HG03139 (cell line): ENCODE measurements at regions not wholly inside any gene's neighbourhood (a gene's known extent, or its start where the extent isn't known, plus 50 kb on each side); places are given as distances from the start of the nearest gene placed in this dataset.
"Not testable (repeated sequence)": the region's sequence is repeated elsewhere in the genome, so short reads cannot be mapped to it uniquely, and the experiment has no call there.

Experiments used
- ATAC-seq: cut with Tn5 transposase; IDR thresholded peaks from one replicate; pipeline ENCODE4 v1.9.1; 2021; ENCODE audit not compliant: unreplicated experiment

DNA sequence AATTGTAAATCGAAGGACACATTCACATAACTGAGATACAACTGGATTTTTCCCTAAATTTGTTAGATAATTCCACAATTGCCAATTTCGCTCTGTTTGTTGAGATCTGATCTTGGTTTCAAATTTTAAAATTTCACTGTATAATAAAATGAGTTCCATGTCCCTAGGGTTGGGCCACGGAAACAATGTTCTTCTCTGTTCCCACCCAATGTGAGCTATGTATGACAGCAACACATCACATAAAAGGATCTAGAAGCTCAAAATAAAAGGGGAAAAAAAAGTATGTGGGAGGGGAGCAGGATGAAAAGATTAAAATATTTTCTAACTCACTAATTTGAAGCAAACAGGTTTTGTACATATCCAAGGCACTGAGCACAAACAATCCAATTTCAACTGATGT, 287.8 kb upstream of the MKLN1 start:
- ATAC-seq = no peak

DNA sequence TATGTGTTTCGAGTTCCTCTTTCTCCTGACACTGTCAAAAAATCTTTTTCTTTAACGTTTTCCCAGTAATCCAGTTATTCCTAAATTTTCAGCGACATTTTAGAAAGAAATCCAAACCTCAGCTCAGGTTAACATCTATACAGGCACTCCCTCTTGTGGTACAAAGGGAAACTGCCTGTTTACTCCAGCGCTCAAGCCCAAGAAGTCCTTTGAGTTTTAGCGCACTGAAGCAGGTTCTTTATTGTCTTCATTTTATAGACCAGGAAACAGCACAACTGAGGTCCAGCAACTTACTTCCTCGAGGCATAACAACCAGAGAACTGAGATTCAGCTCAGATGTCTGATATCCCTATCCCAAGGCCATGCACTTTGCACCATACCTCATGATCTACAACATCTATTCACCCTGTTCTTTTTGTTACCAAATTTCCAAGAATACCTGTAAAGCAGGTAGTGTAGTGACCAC, 287.2 kb upstream of the MKLN1 start:
- ATAC-seq = no peak

DNA sequence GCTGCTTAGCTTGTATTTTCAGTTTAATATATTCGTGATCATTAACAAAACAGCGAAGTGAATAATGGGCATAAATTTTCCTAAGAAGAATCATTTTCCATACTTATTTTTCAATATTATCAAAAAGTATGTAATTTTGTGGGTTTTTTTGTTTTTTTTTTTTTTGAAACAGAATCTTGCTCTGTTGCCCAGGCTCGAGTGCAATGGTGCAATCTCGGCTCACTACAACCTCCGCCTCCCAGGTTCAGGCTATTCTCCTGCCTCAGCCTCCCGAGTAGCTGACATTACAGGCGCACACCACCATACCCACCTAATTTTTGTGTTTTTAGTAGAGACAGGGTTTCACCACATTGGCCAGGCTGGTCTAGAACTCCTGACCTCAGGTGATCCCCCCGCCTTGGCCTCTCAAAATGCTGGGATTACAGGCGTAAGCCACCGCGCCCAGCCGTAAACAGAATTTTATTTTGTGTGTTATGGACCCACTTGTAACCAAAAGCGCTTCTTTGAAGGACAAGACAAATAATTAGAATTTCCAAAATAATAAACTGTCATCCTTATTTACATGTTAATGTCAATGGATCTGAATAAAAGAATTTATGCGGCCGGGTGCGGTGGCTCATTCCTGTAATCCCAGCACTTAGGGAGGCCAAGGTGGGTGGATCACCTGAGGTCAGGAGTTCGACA, 286.5 kb upstream of the MKLN1 start:
- not testable (repeated sequence) for ATAC-seq

DNA sequence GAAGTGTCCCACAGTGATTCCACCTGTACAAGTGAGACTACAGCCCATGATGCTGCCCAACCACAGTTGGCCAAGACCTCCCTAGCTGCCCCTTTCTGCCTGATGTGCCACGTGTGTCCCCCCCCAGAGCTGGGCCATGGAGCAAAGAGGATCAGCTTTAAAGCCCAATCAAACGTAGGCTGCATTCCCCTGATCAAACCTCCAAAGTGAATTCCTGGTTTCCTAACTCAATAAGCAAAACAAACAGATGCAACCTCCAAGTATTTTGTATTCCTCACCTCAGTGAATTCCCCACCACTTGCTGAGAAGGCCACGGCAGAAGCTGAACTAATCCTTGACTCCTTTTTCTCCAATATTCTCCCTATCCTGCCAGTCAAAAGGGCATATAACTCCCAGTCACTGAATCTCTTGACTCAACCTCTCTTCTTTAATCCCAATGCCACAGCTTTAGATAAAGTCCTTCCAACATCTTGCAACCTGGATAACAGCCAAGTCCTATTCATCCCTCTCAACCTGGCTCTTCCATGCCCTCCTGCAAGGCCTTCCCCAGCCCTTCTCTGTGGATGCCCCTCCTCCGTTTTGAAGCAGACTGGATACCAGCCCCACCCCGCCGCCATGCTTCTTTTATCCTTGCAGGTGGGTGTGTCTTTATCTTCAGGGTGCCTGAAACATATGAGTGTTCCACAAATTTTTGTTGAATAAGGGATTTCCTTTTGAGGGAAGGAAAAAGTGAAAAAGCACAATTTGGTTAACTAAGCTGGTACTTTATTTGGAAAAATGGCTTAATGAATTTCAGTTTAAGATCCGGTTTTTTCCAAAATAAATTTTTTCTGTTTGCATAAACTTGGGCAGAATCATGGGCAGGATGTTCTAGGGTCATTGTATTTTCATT, 285.2 kb upstream of the MKLN1 start:
- ATAC-seq = no peak

DNA sequence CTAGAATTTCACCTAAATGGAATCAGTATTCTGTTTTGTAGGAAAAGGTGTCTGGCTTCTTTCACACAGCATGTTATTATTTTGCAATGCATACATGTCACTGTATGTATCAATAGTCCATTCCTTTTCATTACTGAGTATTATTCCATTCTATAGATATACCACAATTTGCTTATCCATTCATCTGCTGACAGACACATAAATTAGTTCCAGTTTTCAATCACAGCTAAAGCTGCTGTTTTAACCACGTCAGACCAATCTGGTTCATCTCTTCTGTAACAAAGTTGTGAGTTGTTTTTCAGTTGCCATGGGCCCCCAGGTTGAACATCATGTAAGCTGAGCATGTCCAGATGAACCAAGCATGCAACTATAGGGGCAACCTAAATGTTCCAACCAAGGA, 282.1 kb upstream of the MKLN1 start:
- ATAC-seq = no peak

DNA sequence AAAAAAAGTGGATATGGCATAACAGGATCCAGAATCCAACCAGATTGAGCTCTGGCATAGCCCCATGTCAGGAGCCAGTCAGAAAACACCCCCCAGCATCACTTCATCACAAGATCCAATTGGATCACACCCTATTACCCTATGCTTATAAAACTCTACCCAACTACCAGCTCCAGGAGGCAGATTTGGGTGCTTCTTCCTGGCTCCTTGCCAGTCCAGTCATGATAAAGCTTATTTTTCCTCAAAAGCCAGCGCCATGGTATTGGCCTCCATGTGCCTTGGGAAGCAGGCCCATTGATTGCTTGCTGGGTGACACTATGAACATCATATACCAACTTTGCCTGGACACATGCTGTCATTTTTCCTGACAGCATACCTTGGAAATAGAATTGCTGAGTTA, 281.4 kb upstream of the MKLN1 start:
- no peak for ATAC-seq

DNA sequence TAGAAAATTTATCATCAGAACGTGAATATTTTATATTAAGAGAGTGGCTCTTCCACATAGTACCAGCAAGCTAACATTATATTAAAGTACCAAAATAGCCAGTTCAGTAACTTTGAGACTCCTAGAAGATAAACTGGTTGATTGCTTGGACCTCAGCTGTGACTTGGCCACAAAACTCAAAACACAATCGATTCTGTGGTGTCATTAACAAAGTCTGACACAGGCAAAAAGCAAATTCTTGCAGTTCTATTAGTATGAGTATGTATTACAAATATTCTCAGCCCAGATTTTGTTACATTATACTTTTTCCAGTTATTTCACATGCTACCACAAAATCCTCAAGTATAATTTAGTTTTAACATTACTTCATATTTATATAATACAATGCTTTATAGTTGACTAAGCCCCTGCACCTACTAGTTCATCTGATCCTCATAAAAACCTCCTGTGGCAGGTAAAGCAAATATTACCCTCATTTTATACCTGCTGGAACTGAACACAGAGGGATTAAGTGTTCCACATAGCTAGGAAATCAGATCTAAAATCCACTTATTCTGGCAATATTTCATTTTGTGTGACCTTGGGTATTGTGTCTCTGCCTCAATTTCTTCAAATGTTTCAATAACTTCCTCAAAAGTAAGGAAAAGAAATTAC, 279.9 kb upstream of the MKLN1 start:
- no peak for ATAC-seq

DNA sequence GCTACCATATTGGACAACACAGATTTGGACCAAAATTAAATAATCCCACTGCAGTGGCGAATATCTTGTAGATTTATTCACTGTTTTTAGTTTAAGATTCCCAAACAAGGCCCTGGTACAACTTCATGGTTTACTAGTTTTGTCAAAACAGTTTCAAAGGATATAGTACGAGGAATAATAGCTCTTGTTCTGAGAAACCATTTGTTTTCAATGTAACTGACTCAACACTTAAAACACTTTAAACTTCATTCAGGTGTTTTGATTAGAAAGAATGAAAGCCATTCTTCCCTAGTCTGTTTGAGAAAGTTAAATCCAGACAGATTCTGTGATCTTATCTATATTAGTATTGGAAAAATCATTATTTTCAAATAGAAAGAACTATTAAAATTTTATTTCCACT, 276.4 kb upstream of the MKLN1 start:
- no peak for ATAC-seq

DNA sequence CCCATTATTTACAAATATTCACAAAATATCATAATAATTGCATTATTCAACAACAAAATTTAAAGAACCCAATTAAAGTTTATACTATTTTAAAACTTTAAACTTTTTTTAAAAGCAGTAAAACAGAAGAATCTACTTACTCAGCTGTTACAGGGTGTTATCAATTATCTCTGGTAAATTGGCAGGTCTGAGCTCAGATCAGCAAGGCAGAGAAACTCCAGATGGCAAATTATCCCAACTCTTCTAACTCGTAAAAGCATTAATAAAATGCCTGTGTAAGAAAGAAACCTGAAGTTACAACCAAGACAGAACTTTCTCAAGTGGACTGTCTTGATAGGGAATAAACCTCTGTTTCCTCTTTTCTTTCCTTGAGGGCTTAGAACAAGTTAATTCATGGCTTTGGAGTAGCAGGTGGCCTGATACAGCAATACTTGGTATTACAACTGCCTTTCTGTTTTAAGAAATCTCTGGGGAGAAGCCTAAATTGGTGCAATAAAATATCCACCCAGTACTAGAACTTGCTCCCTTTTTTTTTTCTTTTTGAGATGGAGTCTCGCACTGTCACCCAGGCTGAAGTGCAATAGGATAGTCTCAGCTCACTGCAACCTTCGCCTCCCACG, 275.3 kb upstream of the MKLN1 start:
- no peak for ATAC-seq

DNA sequence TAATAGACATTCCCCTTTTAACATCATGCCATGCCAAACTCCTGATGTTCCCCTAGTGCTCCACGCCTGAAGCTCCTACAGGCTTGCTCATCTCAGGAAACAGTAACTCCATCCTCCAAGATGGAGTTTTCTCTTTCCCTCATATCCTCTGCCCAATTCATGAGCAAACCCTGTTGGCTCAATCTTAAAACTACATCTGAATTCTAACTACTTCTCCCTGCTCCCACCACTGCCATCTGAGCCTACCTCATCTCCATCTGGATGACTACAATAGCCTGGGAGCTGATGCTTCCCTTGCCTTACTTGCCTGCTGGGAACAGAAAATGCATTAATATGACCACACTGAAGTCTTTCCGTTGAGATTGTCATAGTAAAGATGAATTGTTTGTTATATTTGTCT, 271.7 kb upstream of the MKLN1 start:
- no peak for ATAC-seq

DNA sequence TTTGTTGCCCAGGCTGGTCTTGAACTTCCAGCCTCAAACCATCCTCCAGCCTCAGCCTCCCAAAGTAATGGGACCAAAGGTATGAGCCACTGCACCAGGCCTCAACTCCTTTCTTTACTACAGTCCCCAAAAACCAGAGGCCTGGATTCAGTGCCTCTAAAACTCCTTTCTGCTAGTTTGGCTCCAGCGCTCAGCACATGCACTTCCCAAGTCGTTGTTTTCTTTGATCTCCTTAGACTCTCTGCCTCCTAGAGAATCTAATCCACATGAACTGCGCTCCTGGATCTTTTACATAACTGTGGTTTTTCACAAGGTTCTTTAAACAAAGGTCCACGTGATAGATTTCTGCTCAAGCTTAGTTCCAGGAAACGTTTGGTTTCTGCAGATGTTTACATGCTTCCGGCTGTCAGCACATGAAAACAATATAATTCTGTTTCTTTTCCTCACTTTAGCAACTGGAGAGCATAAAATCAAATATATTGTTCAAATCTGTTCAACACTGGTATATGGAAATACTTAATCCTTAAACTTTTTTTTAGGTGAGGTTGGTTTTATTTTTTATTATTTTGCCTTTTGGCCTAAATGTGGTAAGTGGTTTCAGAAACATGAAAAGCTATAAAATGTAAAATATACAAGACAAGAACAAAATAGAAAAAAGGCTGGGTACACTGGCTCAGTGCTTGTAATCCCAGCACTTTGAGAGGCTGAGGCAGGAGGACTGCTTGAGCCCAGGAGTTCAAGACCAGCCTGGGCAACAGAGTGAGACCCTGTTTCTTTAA, 270.5 kb upstream of the MKLN1 start:
- peak; percentile 78 for ATAC-seq

DNA sequence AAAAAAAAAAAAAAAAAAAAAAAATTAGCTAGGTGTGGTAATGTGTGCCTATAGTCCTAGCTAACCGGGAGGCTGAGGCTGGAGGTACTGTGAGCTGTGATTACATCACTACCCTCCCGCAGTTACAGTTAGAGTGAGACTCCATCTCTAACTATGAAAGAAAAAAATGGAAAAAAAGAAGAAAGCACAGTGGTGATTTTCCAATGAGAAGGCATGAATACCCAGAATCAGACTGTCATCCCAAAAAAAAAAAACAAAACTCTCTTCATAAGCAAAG, 269.9 kb upstream of the MKLN1 start:
- peak; percentile 35 for ATAC-seq

DNA sequence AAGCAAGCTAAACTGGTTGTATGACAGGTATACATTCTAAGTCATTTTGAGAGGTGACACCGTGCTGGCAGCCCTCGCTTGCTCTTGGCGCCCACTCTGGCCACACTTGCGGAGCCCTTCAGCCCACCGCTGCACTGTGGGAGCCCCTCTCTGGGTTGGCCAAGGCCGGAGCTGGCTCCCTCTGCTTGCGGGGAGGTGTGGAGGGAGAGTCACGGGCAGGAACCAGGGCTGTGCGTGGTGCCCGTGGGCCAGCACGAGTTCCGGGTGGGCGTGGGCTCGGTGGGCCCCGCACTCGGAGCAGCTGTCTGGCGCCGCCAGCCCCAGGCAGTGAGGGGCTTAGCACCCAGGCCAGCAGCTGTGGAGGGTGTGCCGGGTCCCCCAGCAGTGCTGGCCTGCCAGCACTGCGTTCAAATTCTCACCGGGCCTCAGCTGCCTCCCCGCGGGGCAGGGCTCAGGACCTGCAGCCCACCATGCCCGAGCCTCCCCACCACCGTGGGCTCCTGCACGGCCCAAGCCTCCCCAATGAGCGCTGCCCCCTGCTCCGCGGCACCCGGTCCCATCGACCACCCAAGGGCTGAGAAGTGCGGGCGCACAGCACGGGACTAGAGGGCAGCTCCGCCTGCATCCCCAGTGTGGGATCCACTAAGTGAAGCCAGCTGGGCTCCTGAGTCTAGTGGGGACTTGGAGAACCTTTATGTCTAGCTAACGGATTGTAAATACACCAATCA, 269.0 kb upstream of the MKLN1 start:
- not testable (repeated sequence) for ATAC-seq

DNA sequence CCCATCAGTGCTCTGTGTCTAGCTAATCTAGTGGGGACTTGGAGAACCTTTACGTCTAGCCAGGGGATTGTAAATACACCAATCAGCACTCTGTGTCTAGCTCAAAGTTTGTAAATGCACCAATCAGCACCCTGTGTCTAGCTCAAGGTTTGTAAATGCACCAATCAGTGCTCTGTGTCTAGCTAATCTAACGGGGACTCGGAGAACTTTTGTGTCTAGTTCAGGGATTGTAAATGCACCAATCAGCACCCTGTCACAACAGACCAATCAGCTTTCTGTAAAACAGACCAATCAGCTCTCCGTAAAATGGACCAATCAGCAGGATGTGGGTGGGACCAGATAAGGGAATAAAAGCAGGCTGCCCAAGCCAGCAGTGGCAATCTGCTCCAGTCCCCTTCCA, 268.3 kb upstream of the MKLN1 start:
- not testable (repeated sequence) for ATAC-seq

DNA sequence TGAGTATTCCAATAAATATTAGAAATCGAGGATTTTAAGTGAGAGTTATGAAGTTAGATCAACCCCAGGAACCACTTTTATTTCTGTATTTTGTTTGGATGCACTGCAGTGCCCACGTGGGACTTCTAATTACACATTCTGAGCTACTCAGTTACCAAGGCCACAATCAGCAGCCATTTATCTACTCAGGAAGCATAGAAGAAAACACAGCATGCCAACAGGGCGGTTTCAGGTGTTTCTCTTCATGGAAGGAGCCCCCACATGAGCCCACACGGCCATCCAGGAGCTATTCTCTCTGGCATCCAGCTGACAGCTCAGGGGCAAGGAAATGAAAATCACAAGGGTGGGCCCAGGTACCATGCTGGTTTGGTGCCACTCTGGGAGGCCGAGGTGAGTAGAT, 266.5 kb upstream of the MKLN1 start:
- ATAC-seq = no peak

DNA sequence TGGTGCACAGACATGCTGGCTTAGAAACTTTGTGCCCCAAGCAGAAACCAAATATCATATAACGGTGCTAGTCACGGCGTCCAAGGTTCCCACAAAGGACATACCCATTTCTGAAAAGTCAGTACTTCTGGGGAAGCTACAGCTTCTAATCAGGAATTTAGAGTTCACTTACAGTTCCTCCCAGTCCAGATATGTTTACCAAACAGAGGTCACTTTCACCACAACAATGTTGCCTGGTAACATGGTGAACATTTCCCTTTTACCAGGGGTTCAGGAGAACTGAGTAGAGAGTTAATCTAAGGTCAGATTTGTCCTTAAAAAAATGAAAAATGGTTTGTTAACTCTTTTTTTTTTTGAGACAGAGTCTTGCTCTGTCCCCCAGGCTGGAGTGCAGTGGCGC, 265.9 kb upstream of the MKLN1 start:
- ATAC-seq = no peak

DNA sequence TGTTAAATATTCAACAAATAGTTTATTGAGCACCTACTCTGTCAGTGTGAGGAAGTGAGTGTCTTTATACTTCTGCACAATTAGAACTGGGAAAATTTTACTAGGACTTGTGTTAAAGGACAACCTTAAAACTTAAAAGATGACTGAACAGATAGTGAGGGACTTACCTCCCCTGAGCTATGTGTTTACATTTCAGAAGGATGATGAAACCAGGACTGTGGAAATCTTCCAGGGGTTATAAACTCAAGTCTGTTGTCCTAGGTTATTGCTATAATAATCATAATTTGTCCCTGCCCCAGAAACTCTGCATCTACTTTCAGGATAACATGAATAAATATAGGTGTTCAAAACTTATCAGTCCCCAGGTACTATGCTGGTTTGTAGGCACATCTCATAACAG, 261.0 kb upstream of the MKLN1 start:
- ATAC-seq = no peak

DNA sequence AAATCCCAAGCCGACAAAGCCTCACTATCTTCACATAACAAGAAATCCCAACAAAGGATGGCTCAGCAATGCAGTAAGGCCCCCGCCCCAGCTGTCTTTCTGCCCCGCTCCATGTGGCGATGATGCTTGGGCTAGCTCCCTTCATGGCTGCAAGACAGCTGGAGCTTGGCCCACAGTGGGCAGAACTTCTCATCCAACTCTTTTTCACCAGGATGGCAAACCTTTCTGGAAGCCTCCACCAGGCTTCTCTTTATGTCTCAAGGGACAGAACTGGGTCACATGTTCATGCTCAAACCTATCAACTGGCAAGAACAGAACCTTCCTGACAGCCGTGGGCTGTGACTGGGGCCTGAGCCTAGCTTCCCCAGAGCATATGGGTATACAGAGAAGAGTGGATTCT, 260.5 kb upstream of the MKLN1 start:
- no peak for ATAC-seq

DNA sequence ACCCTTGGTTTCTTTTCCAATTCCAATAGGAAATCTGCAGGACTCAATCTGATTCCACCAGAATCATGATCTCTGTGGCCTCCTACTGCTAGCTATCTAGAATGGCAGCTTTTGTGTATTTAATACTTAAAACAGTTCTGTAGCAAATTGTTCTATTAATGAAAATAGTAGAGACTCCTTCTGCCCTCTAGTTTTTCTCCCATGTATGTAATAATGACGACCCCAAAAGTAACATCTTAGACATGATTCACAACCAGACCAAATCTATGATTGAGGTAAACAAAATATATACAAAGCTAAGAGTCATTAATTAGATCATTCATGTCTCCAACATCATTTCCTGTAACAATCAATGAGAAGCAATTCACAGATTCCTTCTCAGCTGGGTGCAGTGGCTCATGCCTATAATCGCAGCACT, 259.1 kb upstream of the MKLN1 start:
- ATAC-seq = no peak

DNA sequence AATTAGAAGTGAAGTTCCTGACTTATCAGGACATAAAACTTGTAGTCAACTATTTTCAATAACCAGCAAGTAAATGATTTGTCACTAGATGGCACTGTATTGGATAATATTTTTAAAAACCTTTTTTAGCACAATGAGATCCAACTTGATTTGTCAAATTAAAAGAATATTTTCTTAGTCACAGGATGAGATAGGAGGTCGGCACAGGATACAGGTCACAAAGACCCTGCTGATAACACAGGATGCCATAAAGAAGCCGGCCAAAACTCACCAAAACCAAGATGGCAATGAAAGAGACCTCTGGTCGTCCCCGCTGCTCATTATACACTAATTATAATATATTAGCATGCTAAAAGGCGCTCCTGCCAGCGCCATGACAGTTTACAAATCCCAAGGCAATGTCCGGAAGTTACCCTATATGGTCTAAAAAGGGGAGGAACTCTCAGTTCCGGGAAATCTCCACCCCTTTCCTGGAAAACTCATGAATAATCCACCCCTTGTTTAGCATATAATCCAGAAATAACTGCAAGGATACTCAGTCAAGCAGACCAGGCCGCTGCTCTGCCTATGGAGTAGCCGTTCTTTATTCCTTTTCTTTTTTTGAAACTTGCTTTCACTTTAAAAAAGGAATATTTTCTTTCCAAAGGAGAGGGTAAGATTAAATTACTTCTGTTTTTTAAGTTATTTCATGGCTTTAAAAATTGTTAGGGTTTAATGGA, 255.7 kb upstream of the MKLN1 start:
- no peak for ATAC-seq
